H7 (cell line): ENCODE measurements at regions not wholly inside any gene's neighbourhood (a gene's known extent, or its start where the extent isn't known, plus 50 kb on each side); places are given as distances from the start of the nearest gene placed in this dataset.

Experiments used
- DNase-seq: peaks from one replicate; pipeline ENCODE4 v3.0.0; 2012
- H3K27me3 ChIP-seq: 2 replicates; pipeline ENCODE4 v1.6.0; 2011; ENCODE audit warnings: mild to moderate bottlenecking, low read length; ENCODE audit not compliant: control insufficient read depth, insufficient read depth
- H3K36me3 ChIP-seq: replicated peaks from 2 replicates; pipeline ENCODE4 v1.5.1; 2011; ENCODE audit warnings: low read length; ENCODE audit not compliant: control insufficient read depth, insufficient read depth
- H3K4me3 ChIP-seq: 2 replicates; pipeline ENCODE4 v1.5.1; 2011; ENCODE audit warnings: low read depth, mild to moderate bottlenecking, control low read depth, low read length, moderate library complexity; ENCODE audit not compliant: insufficient read depth

- no peaks in the 10 kb centered on the region for H3K36me3 ChIP-seq
- H3K27me3 ChIP-seq: no peaks in the 10 kb centered on the region
- DNase-seq: no peak
- H3K4me3 ChIP-seq: no peak overlapping the region
Measured at GRCh38 chr13:31951215-31951678, 80.3 kb upstream of the FRY start.

GRCh38 chr13:31952641-31953380 is 78.8 kb upstream of the FRY start:
- Histone ChIP-seq H3K36me3 (no peaks in the 10 kb centered on the region), H3K4me3 (no peak overlapping the region), H3K27me3 (no peaks in the 10 kb centered on the region)
- DNase-seq: no peak

GRCh38 chr13:31955101-31955500 is 76.5 kb upstream of the FRY start:
- DNase-seq: no peak
- Histone ChIP-seq H3K36me3 (no peaks in the 10 kb centered on the region), H3K27me3 (no peaks in the 10 kb centered on the region), H3K4me3 (no peak overlapping the region)

GRCh38 chr13:31955741-31956140 is 75.8 kb upstream of the FRY start:
- no peak overlapping the region for H3K4me3 ChIP-seq
- H3K27me3 ChIP-seq: no peaks in the 10 kb centered on the region
- DNase-seq: no peak
- no peaks in the 10 kb centered on the region for H3K36me3 ChIP-seq

GRCh38 chr13:31956980-31957644 is 74.5 kb upstream of the FRY start:
- Histone ChIP-seq H3K27me3 (no peaks in the 10 kb centered on the region), H3K36me3 (no peaks in the 10 kb centered on the region), H3K4me3 (no peak overlapping the region)
- DNase-seq: no peak

- no peaks in the 10 kb centered on the region for H3K36me3 ChIP-seq
- H3K27me3 ChIP-seq: no peaks in the 10 kb centered on the region
- no peak overlapping the region for H3K4me3 ChIP-seq
- DNase-seq: no peak
Measured at GRCh38 chr13:31957772-31958171, 73.8 kb upstream of the FRY start.

- Histone ChIP-seq H3K4me3 (no peak overlapping the region), H3K27me3 (no peaks in the 10 kb centered on the region), H3K36me3 (no peaks in the 10 kb centered on the region)
- no peak for DNase-seq
Measured at GRCh38 chr13:31962731-31963370, 68.7 kb upstream of the FRY start.

- Histone ChIP-seq H3K27me3 (no peaks in the 10 kb centered on the region), H3K4me3 (no peak overlapping the region), H3K36me3 (no peaks in the 10 kb centered on the region)
- DNase-seq: no peak
Measured at GRCh38 chr13:31963631-31964030, 67.9 kb upstream of the FRY start.

- H3K27me3 ChIP-seq: no peaks in the 10 kb centered on the region
- no peaks in the 10 kb centered on the region for H3K36me3 ChIP-seq
- DNase-seq: no peak
- no peak overlapping the region for H3K4me3 ChIP-seq
Measured at GRCh38 chr13:31964168-31964567, 67.4 kb upstream of the FRY start.

- DNase-seq: no peak
- H3K4me3 ChIP-seq: no peak overlapping the region
Measured at GRCh38 chr13:31965361-31966066, 66.1 kb upstream of the FRY start.

GRCh38 chr13:31967155-31967554 is 64.4 kb upstream of the FRY start:
- Histone ChIP-seq H3K4me3 (no peak overlapping the region), H3K36me3 (no peaks in the 10 kb centered on the region), H3K27me3 (no peaks in the 10 kb centered on the region)
- DNase-seq: no peak

More at GRCh38 chr13:31965361-31966066, 66.1 kb upstream of the FRY start:
- H3K36me3 ChIP-seq: no peaks in the 10 kb centered on the region
- H3K27me3 ChIP-seq: no peaks in the 10 kb centered on the region

GRCh38 chr13:31968473-31968872 is 63.1 kb upstream of the FRY start:
- no peak for DNase-seq
- no peaks in the 10 kb centered on the region for H3K27me3 ChIP-seq
- no peak overlapping the region for H3K4me3 ChIP-seq
- no peaks in the 10 kb centered on the region for H3K36me3 ChIP-seq

GRCh38 chr13:31970231-31970930 is 61.2 kb upstream of the FRY start:
- H3K4me3 ChIP-seq: no peak overlapping the region
- DNase-seq: no peak
- no peaks in the 10 kb centered on the region for H3K36me3 ChIP-seq
- no peaks in the 10 kb centered on the region for H3K27me3 ChIP-seq

GRCh38 chr13:31972453-31972852 is 59.1 kb upstream of the FRY start:
- no peaks in the 10 kb centered on the region for H3K36me3 ChIP-seq
- no peak overlapping the region for H3K4me3 ChIP-seq
- no peak for DNase-seq
- H3K27me3 ChIP-seq: no peaks in the 10 kb centered on the region
